H9 (cell line): ENCODE measurements at regions not wholly inside any gene's neighbourhood (a gene's known extent, or its start where the extent isn't known, plus 50 kb on each side); places are given as distances from the start of the nearest gene placed in this dataset.

ENCODE experiments used
- DNase-seq: peaks from one replicate; pipeline ENCODE4 v3.0.0-alpha.2; 2017
- H2AFZ ChIP-seq: one replicate; pipeline ENCODE4 v1.6.1; 2013; ENCODE audit warnings: mild to moderate bottlenecking, low read length, control low read depth, moderate library complexity
- H2AK5ac ChIP-seq: 2 replicates; pipeline ENCODE4 v1.6.1; 2013; ENCODE audit warnings: low read length, control low read depth, mixed read lengths; ENCODE audit not compliant: insufficient read length
- H2BK120ac ChIP-seq: one replicate; pipeline ENCODE4 v1.6.1; 2013; ENCODE audit warnings: low read depth, mild to moderate bottlenecking, low read length, control low read depth, inconsistent platforms; ENCODE audit not compliant: poor library complexity, severe bottlenecking
- H2BK12ac ChIP-seq: 2 replicates; pipeline ENCODE4 v1.6.1; 2013; ENCODE audit warnings: low read length, control low read depth, mixed read lengths, low read depth; ENCODE audit not compliant: insufficient read length
- H2BK15ac ChIP-seq: 2 replicates; pipeline ENCODE4 v1.6.1; 2013; ENCODE audit warnings: low read depth, low read length, control low read depth
- H2BK20ac ChIP-seq: one replicate; pipeline ENCODE4 v1.6.1; 2013; ENCODE audit warnings: low read depth, mild to moderate bottlenecking, low read length, control low read depth, inconsistent platforms; ENCODE audit not compliant: poor library complexity, severe bottlenecking
- H2BK5ac ChIP-seq: 2 replicates; pipeline ENCODE4 v1.6.1; 2013; ENCODE audit warnings: low read length, control low read depth, mixed read lengths; ENCODE audit not compliant: insufficient read length
- H3K14ac ChIP-seq: 2 replicates; pipeline ENCODE4 v1.6.1; 2013; ENCODE audit warnings: low read length, control low read depth; ENCODE audit not compliant: insufficient read depth
- H3K18ac ChIP-seq: 2 replicates; pipeline ENCODE4 v1.6.1; 2013; ENCODE audit warnings: low read depth, mild to moderate bottlenecking, mixed read lengths, low read length, control low read depth; ENCODE audit not compliant: insufficient read length
- H3K23ac ChIP-seq: 2 replicates; pipeline ENCODE4 v1.6.1; 2013; ENCODE audit warnings: low read length, control low read depth, mixed read lengths, low read depth; ENCODE audit not compliant: insufficient read length
- H3K23me2 ChIP-seq: 2 replicates; pipeline ENCODE4 v1.6.1; 2013; ENCODE audit warnings: low read depth, mild to moderate bottlenecking, mixed read lengths, low read length, control low read depth; ENCODE audit not compliant: insufficient read length, poor library complexity, severe bottlenecking
- H3K27ac ChIP-seq: 2 replicates; pipeline ENCODE4 v1.5.1; 2013; ENCODE audit warnings: low read length, control low read depth, mixed read lengths, low read depth; ENCODE audit not compliant: insufficient read length
- H3K27me3 ChIP-seq: 2 replicates; pipeline ENCODE4 v1.6.1; 2013; ENCODE audit warnings: low read length, control low read depth, inconsistent platforms; ENCODE audit not compliant: insufficient read depth
- H3K4ac ChIP-seq: 2 replicates; pipeline ENCODE4 v1.6.1; 2013; ENCODE audit warnings: low read depth, mild to moderate bottlenecking, control low read depth, inconsistent platforms, low read length, moderate library complexity
- H3K4me1 ChIP-seq: 2 replicates; pipeline ENCODE4 v1.6.1; 2013; ENCODE audit warnings: low read length, control low read depth, inconsistent platforms; ENCODE audit not compliant: insufficient read depth
- H3K4me2 ChIP-seq: 2 replicates; pipeline ENCODE4 v1.6.1; 2013; ENCODE audit warnings: low read length, control low read depth, mixed read lengths; ENCODE audit not compliant: insufficient read length, insufficient read depth
- H3K56ac ChIP-seq: 2 replicates; pipeline ENCODE4 v1.6.1; 2013; ENCODE audit warnings: low read depth, mild to moderate bottlenecking, mixed read lengths, low read length, control low read depth; ENCODE audit not compliant: insufficient read length
- H3K79me1 ChIP-seq: 2 replicates; pipeline ENCODE4 v1.6.1; 2013; ENCODE audit warnings: low read depth, mild to moderate bottlenecking, moderate library complexity, low read length, control low read depth, inconsistent platforms; ENCODE audit not compliant: insufficient read depth, poor library complexity, severe bottlenecking
- H3K79me2 ChIP-seq: 2 replicates; pipeline ENCODE4 v1.6.1; 2013; ENCODE audit warnings: low read length, control low read depth, inconsistent platforms; ENCODE audit not compliant: insufficient read depth
- H3K9ac ChIP-seq: 2 replicates; pipeline ENCODE4 v1.6.1; 2013; ENCODE audit warnings: low read length, control low read depth, mixed read lengths; ENCODE audit not compliant: insufficient read length; ENCODE audit errors: extremely low read depth
- H3K9me3 ChIP-seq: one replicate; pipeline ENCODE4 v1.6.1; 2013; ENCODE audit warnings: low read depth, low read length, inconsistent platforms; ENCODE audit not compliant: control insufficient read depth
- H3T11ph ChIP-seq: one replicate; pipeline ENCODE4 v1.6.1; 2013; ENCODE audit warnings: mild to moderate bottlenecking, low read length, control low read depth, inconsistent platforms
- H4K20me1 ChIP-seq: one replicate; pipeline ENCODE4 v1.6.1; 2013; ENCODE audit not compliant: control insufficient read depth, insufficient read length, insufficient read depth
- H4K5ac ChIP-seq: 2 replicates; pipeline ENCODE4 v1.6.1; 2013; ENCODE audit warnings: low read depth, mild to moderate bottlenecking, mixed read lengths, low read length, control low read depth; ENCODE audit not compliant: insufficient read length
- H4K8ac ChIP-seq: replicated peaks from 2 replicates; pipeline ENCODE4 v1.6.1; 2013; ENCODE audit warnings: low read length, control low read depth, mixed read lengths, low read depth; ENCODE audit not compliant: insufficient read length
- H4K91ac ChIP-seq: 2 replicates; pipeline ENCODE4 v1.6.1; 2013; ENCODE audit warnings: low read depth, mild to moderate bottlenecking, moderate library complexity, mixed read lengths, low read length, control low read depth; ENCODE audit not compliant: insufficient read length
- H3K27ac Mint-ChIP-seq, 3 experiments: 2 replicates in 2 of 3; 3 replicates in 1 of 3; pipeline ENCODE4 v1.8.0; 2020 to 2021; ENCODE audit warnings: mixed read lengths in 3 of 3, mild to moderate bottlenecking in 1 of 3, moderate library complexity in 1 of 3
- H3K27me3 Mint-ChIP-seq: 2 replicates; pipeline ENCODE4 v1.8.0; 2021; ENCODE audit warnings: low read depth, mild to moderate bottlenecking, moderate library complexity, mixed read lengths
- H3K36me3 Mint-ChIP-seq, 3 experiments: 2 replicates in 2 of 3; 3 replicates in 1 of 3; pipeline ENCODE4 v1.8.0; 2020 to 2021; ENCODE audit warnings: low read depth in 3 of 3, mixed read lengths in 3 of 3; ENCODE audit not compliant: insufficient read depth in 1 of 3
- H3K4me1 Mint-ChIP-seq, 2 experiments: 2 replicates each; pipeline ENCODE4 v1.8.0; 2020; ENCODE audit warnings: mixed read lengths in 2 of 2
- H3K4me3 Mint-ChIP-seq, 2 experiments: 2 replicates in 1 of 2; 3 replicates in 1 of 2; pipeline ENCODE4 v1.8.0; 2020 to 2021; ENCODE audit warnings: mild to moderate bottlenecking in 2 of 2, mixed read lengths in 2 of 2, moderate library complexity in 1 of 2
- H3K9me3 Mint-ChIP-seq, 2 experiments: 2 replicates in 1 of 2; 3 replicates in 1 of 2; pipeline ENCODE4 v1.8.0; 2020; ENCODE audit warnings: mild to moderate bottlenecking in 2 of 2, mixed read lengths in 2 of 2, moderate library complexity in 1 of 2
- CTCF ChIP-seq: fragments of 200-600 bp; sonication (generic); conservative IDR thresholded peaks from 3 replicates; pipeline ENCODE4 v1.8.0; 2021; ENCODE audit warnings: antibody characterized with exemption, mild to moderate bottlenecking
- WGBS: extraction: QIAGEN DNeasy Blood & Tissue Kit; methylation state at CpG from one replicate; pipeline ENCODE4 v1.1.7; 2013; ENCODE audit warnings: missing lambda C conversion rate, low lambda C conversion rate, mixed read lengths; ENCODE audit not compliant: insufficient read length; ENCODE audit errors: extremely low coverage; 5-methylcytosine and 5-hydroxymethylcytosine counted together

- H3K27me3 Mint-ChIP-seq: peaks cover 14% of the 10 kb centered on the region
- H2BK15ac ChIP-seq: no peak overlapping the region
- no CpG with 5 or more reads among the region's 4 CpGs for WGBS
Observed at GRCh38 chr15:96466389-96466947, 136.0 kb downstream of the NR2F2 start.

More at GRCh38 chr15:96466389-96466947, 136.0 kb downstream of the NR2F2 start:
- no peaks in the 10 kb centered on the region for H3K9me3 ChIP-seq
- no peak overlapping the region for H2BK120ac ChIP-seq
- H3K79me2 ChIP-seq: no peaks in the 10 kb centered on the region
- no peak overlapping the region for H3K4me2 ChIP-seq
- H3K4me1 ChIP-seq: no peaks in the 10 kb centered on the region
- H3K79me1 ChIP-seq: no peaks in the 10 kb centered on the region
- no peak overlapping the region for H2BK12ac ChIP-seq
- no peak overlapping the region for H3K56ac ChIP-seq
- Mint-ChIP-seq H3K27ac (no peak overlapping the region), H3K4me3 (no peak overlapping the region), H3K9me3 (no peaks in the 10 kb centered on the region), H3K4me1 (0 out of 4 replicates have a peak, but pooled peaks cover under 1 to 3% of the 10 kb centered on the region in 2 experiments), H3K36me3 (no peaks in the 10 kb centered on the region)
- no peaks in the 10 kb centered on the region for H3K23me2 ChIP-seq
- no peak overlapping the region for H2AFZ ChIP-seq
- H2BK20ac ChIP-seq: no peak overlapping the region
- no peak overlapping the region for H4K5ac ChIP-seq
- TF ChIP-seq CTCF: no peak
- no peak overlapping the region for H3K4ac ChIP-seq
- H3K23ac ChIP-seq: no peak overlapping the region
- H4K20me1 ChIP-seq: no peaks in the 10 kb centered on the region
- no peak overlapping the region for H3K14ac ChIP-seq
- H3K27ac ChIP-seq: no peak overlapping the region
- H3K27me3 ChIP-seq: no peaks in the 10 kb centered on the region
- no peak overlapping the region for H2AK5ac ChIP-seq
- H3K9ac ChIP-seq: no peak overlapping the region
- H4K8ac ChIP-seq: no peak overlapping the region
- no peak for DNase-seq
- no peak overlapping the region for H2BK5ac ChIP-seq
- H4K91ac ChIP-seq: no peak overlapping the region
- no peak overlapping the region for H3K18ac ChIP-seq
- H3T11ph ChIP-seq: no peak overlapping the region
